Stimulated activated effector memory CD8-positive, alpha-beta T cell treated with anti-CD3 and anti-CD28 coated beads, Interleukin-12 subunit alpha, Interleukin-12 subunit beta, amount 100 ng/mL, for 72 hours (primary cell): ENCODE measurements at regions not wholly inside any gene's neighbourhood (a gene's known extent, or its start where the extent isn't known, plus 50 kb on each side); places are given as distances from the start of the nearest gene placed in this dataset.
"Not testable (repeated sequence)": the region's sequence is repeated elsewhere in the genome, so short reads cannot be mapped to it uniquely, and the experiment has no call there.

Source experiments
- ATAC-seq: fragments of 150-1000 bp; cut with Tn5 transposase; 2 replicates; pipeline ENCODE4 v1.10.0; 2021
- DNase-seq, 2 donors: peaks; one replicate each; pipeline ENCODE4 v3.0.0; 2021 to 2022; ENCODE audit warnings: low spot score in 2 of 2
- H3K27ac Mint-ChIP-seq: one replicate; pipeline ENCODE4 v1.8.0; 2022; ENCODE audit warnings: mild to moderate bottlenecking, mixed read lengths
- H3K36me3 Mint-ChIP-seq: one replicate; pipeline ENCODE4 v1.8.0; 2022; ENCODE audit warnings: mild to moderate bottlenecking, mixed read lengths
- H3K4me1 Mint-ChIP-seq: one replicate; pipeline ENCODE4 v1.8.0; 2022; ENCODE audit warnings: mixed read lengths
- H3K4me3 Mint-ChIP-seq: one replicate; pipeline ENCODE4 v1.8.0; 2022; ENCODE audit warnings: mild to moderate bottlenecking, mixed read lengths
- H3K9me3 Mint-ChIP-seq: one replicate; pipeline ENCODE4 v1.8.0; 2022; ENCODE audit warnings: mixed read lengths

- H3K36me3 Mint-ChIP-seq, result no peaks in the 10 kb centered on the region
- no peaks in the 10 kb centered on the region for H3K4me1 Mint-ChIP-seq
- peaks cover 12% of the 10 kb centered on the region for H3K9me3 Mint-ChIP-seq
- DNase-seq (no peak), ATAC-seq (no peak)
- no peak overlapping the region for H3K27ac Mint-ChIP-seq
- no peak overlapping the region for H3K4me3 Mint-ChIP-seq
These were observed 355.6 kb downstream of the TAF11L14 start for GRCh38 chr5:17989567-17990563.

- peaks cover 12% of the 10 kb centered on the region for H3K9me3 Mint-ChIP-seq
- DNase-seq (no peak), ATAC-seq (no peak)
- H3K4me3 Mint-ChIP-seq, result no peak overlapping the region
- H3K36me3 Mint-ChIP-seq, result no peaks in the 10 kb centered on the region
- H3K4me1 Mint-ChIP-seq, result no peaks in the 10 kb centered on the region
- no peak overlapping the region for H3K27ac Mint-ChIP-seq
These were observed 357.5 kb downstream of the TAF11L14 start for GRCh38 chr5:17991775-17992174.

- DNase-seq (no peak), ATAC-seq (no peak)
- no peak overlapping the region for H3K4me3 Mint-ChIP-seq
- no peak overlapping the region for H3K27ac Mint-ChIP-seq
- no peaks in the 10 kb centered on the region for H3K36me3 Mint-ChIP-seq
- peaks cover 11% of the 10 kb centered on the region for H3K9me3 Mint-ChIP-seq
- H3K4me1 Mint-ChIP-seq, result no peaks in the 10 kb centered on the region
These were observed 358.0 kb downstream of the TAF11L14 start for GRCh38 chr5:17992291-17992690.

- Mint-ChIP-seq H3K36me3 (no peaks in the 10 kb centered on the region), H3K4me3 (no peak overlapping the region), H3K4me1 (no peaks in the 10 kb centered on the region), H3K9me3 (peaks cover 18% of the 10 kb centered on the region), H3K27ac (no peak overlapping the region)
- no peak for ATAC-seq
- DNase-seq, result no peak
These were observed 361.7 kb downstream of the TAF11L14 start for GRCh38 chr5:17995997-17996396.

GRCh38 chr5:17999858-18000257, 365.6 kb downstream of the TAF11L14 start:
- no peaks in the 10 kb centered on the region for H3K4me1 Mint-ChIP-seq
- H3K9me3 Mint-ChIP-seq, result peaks cover 18% of the 10 kb centered on the region
- DNase-seq (no peak), ATAC-seq (no peak)
- H3K27ac Mint-ChIP-seq, result no peak overlapping the region
- H3K4me3 Mint-ChIP-seq, result no peak overlapping the region
- no peaks in the 10 kb centered on the region for H3K36me3 Mint-ChIP-seq

- Mint-ChIP-seq H3K9me3 (peaks cover 21% of the 10 kb centered on the region), H3K36me3 (no peaks in the 10 kb centered on the region), H3K27ac (no peak overlapping the region), H3K4me3 (no peak overlapping the region), H3K4me1 (no peaks in the 10 kb centered on the region)
- ATAC-seq (no peak), DNase-seq (no peak)
These were observed 366.5 kb downstream of the TAF11L14 start for GRCh38 chr5:18000744-18001143.

- H3K9me3 Mint-ChIP-seq, result peaks cover 21% of the 10 kb centered on the region
- no peak overlapping the region for H3K27ac Mint-ChIP-seq
- no peak for DNase-seq
- no peak for ATAC-seq
- no peaks in the 10 kb centered on the region for H3K36me3 Mint-ChIP-seq
- H3K4me1 Mint-ChIP-seq, result no peaks in the 10 kb centered on the region
- H3K4me3 Mint-ChIP-seq, result no peak overlapping the region
These were observed 369.1 kb downstream of the TAF11L14 start for GRCh38 chr5:18003312-18003711.

GRCh38 chr5:18003784-18004183, 369.5 kb downstream of the TAF11L14 start:
- peaks cover 20% of the 10 kb centered on the region for H3K9me3 Mint-ChIP-seq

GRCh38 chr5:18006235-18006634, 372.0 kb downstream of the TAF11L14 start:
- ATAC-seq, DNase-seq, H3K4me3 Mint-ChIP-seq, H3K4me1 Mint-ChIP-seq, H3K27ac Mint-ChIP-seq, H3K36me3 Mint-ChIP-seq: not testable (repeated sequence)
- peaks cover 15% of the 10 kb centered on the region for H3K9me3 Mint-ChIP-seq

More at GRCh38 chr5:18003784-18004183, 369.5 kb downstream of the TAF11L14 start:
- H3K27ac Mint-ChIP-seq, result no peak overlapping the region
- DNase-seq (no peak), ATAC-seq (no peak)
- no peaks in the 10 kb centered on the region for H3K36me3 Mint-ChIP-seq
- H3K4me3 Mint-ChIP-seq, result no peak overlapping the region
- H3K4me1 Mint-ChIP-seq, result no peaks in the 10 kb centered on the region

GRCh38 chr5:18008940-18009339, 374.7 kb downstream of the TAF11L14 start:
- H3K36me3 Mint-ChIP-seq, result no peaks in the 10 kb centered on the region

GRCh38 chr5:18010053-18010452, 375.8 kb downstream of the TAF11L14 start:
- H3K27ac Mint-ChIP-seq, result no peak overlapping the region
- no peaks in the 10 kb centered on the region for H3K36me3 Mint-ChIP-seq
- no peak overlapping the region for H3K4me3 Mint-ChIP-seq
- ATAC-seq, result no peak
- H3K4me1 Mint-ChIP-seq, result no peaks in the 10 kb centered on the region
- H3K9me3 Mint-ChIP-seq, result peaks cover 12% of the 10 kb centered on the region
- no peak for DNase-seq

More at GRCh38 chr5:18008940-18009339, 374.7 kb downstream of the TAF11L14 start:
- H3K4me1 Mint-ChIP-seq, result no peaks in the 10 kb centered on the region
- ATAC-seq (no peak), DNase-seq (no peak)
- no peak overlapping the region for H3K4me3 Mint-ChIP-seq
- peaks cover 12% of the 10 kb centered on the region for H3K9me3 Mint-ChIP-seq
- H3K27ac Mint-ChIP-seq, result no peak overlapping the region

GRCh38 chr5:18018472-18018871, 384.2 kb downstream of the TAF11L14 start:
- no peak for ATAC-seq
- no peak for DNase-seq
- Mint-ChIP-seq H3K9me3 (peaks cover 15% of the 10 kb centered on the region), H3K4me3 (no peak overlapping the region), H3K27ac (no peak overlapping the region), H3K36me3 (no peaks in the 10 kb centered on the region), H3K4me1 (no peaks in the 10 kb centered on the region)

GRCh38 chr5:18023275-18023674, 389.0 kb downstream of the TAF11L14 start:
- H3K4me3 Mint-ChIP-seq, result no peak overlapping the region
- no peak for ATAC-seq
- no peak for DNase-seq
- H3K27ac Mint-ChIP-seq, result no peak overlapping the region
- H3K9me3 Mint-ChIP-seq, result peaks cover 13% of the 10 kb centered on the region
- no peaks in the 10 kb centered on the region for H3K4me1 Mint-ChIP-seq
- no peaks in the 10 kb centered on the region for H3K36me3 Mint-ChIP-seq

GRCh38 chr5:18023986-18024385, 389.7 kb downstream of the TAF11L14 start:
- Mint-ChIP-seq H3K9me3 (peaks cover 13% of the 10 kb centered on the region), H3K36me3 (no peaks in the 10 kb centered on the region), H3K4me3 (no peak overlapping the region), H3K27ac (no peak overlapping the region), H3K4me1 (no peaks in the 10 kb centered on the region)
- no peak for DNase-seq
- no peak for ATAC-seq

GRCh38 chr5:18024542-18024941, 390.3 kb downstream of the TAF11L14 start:
- no peak overlapping the region for H3K27ac Mint-ChIP-seq
- no peaks in the 10 kb centered on the region for H3K36me3 Mint-ChIP-seq
- H3K4me1 Mint-ChIP-seq, result no peaks in the 10 kb centered on the region
- no peak overlapping the region for H3K4me3 Mint-ChIP-seq
- DNase-seq (no peak), ATAC-seq (no peak)
- peaks cover 13% of the 10 kb centered on the region for H3K9me3 Mint-ChIP-seq

GRCh38 chr5:18027241-18027867, 393.1 kb downstream of the TAF11L14 start:
- no peak overlapping the region for H3K4me3 Mint-ChIP-seq
- DNase-seq, result no peak
- no peaks in the 10 kb centered on the region for H3K36me3 Mint-ChIP-seq
- no peaks in the 10 kb centered on the region for H3K4me1 Mint-ChIP-seq
- peaks cover 12% of the 10 kb centered on the region for H3K9me3 Mint-ChIP-seq
- no peak overlapping the region for H3K27ac Mint-ChIP-seq
- ATAC-seq, result no peak
